GM18499 (cell line): ENCODE measurements at regions not wholly inside any gene's neighbourhood (a gene's known extent, or its start where the extent isn't known, plus 50 kb on each side); places are given as distances from the start of the nearest gene placed in this dataset.

Source experiments
- ATAC-seq: cut with Tn5 transposase; IDR thresholded peaks from one replicate; pipeline ENCODE4 v1.9.1; 2021; ENCODE audit warnings: moderate number of reproducible peaks; ENCODE audit not compliant: insufficient read depth, unreplicated experiment

GRCh38 chr5:124593952-124594351 is 152.5 kb downstream of the ZNF608 start:
- no peak for ATAC-seq

- no peak for ATAC-seq
Measured at GRCh38 chr5:124592891-124593290, 153.5 kb downstream of the ZNF608 start.

GRCh38 chr5:124591583-124591982 is 154.9 kb downstream of the ZNF608 start:
- no peak for ATAC-seq

- no peak for ATAC-seq
Measured at GRCh38 chr5:124590686-124591085, 155.8 kb downstream of the ZNF608 start.

- ATAC-seq: no peak
Measured at GRCh38 chr5:124587280-124587679, 159.2 kb downstream of the ZNF608 start.

- ATAC-seq: no peak
Measured at GRCh38 chr5:124584991-124585715, 161.3 kb downstream of the ZNF608 start.

- peak; percentile 99 for ATAC-seq
Measured at GRCh38 chr5:124583469-124584350, 162.7 kb downstream of the ZNF608 start.

GRCh38 chr5:124582561-124582840 is 163.9 kb downstream of the ZNF608 start:
- ATAC-seq: no peak

GRCh38 chr5:124581738-124582560 is 164.5 kb downstream of the ZNF608 start:
- ATAC-seq: no peak

GRCh38 chr5:124580925-124581737 is 165.3 kb downstream of the ZNF608 start:
- no peak for ATAC-seq

- ATAC-seq: no peak
Measured at GRCh38 chr5:124580512-124580911, 165.9 kb downstream of the ZNF608 start.

GRCh38 chr5:124576848-124577409 is 169.5 kb downstream of the ZNF608 start:
- ATAC-seq: peak; percentile 81

- no peak for ATAC-seq
Measured at GRCh38 chr5:124575725-124576124, 170.7 kb downstream of the ZNF608 start.

GRCh38 chr5:124574521-124575436 is 171.7 kb downstream of the ZNF608 start:
- ATAC-seq: no peak

- ATAC-seq: no peak
Measured at GRCh38 chr5:124572971-124573370, 173.5 kb downstream of the ZNF608 start.

- no peak for ATAC-seq
Measured at GRCh38 chr5:124570285-124571035, 176.0 kb downstream of the ZNF608 start.

GRCh38 chr5:124566875-124567450 is 179.5 kb downstream of the ZNF608 start:
- no peak for ATAC-seq

GRCh38 chr5:124561451-124561850 is 185.0 kb downstream of the ZNF608 start:
- no peak for ATAC-seq
